ENCODE measurements at regions not wholly inside any gene's neighbourhood (a gene's known extent, or its start where the extent isn't known, plus 50 kb on each side); places are given as distances from the start of the nearest gene placed in this dataset.

DNA sequence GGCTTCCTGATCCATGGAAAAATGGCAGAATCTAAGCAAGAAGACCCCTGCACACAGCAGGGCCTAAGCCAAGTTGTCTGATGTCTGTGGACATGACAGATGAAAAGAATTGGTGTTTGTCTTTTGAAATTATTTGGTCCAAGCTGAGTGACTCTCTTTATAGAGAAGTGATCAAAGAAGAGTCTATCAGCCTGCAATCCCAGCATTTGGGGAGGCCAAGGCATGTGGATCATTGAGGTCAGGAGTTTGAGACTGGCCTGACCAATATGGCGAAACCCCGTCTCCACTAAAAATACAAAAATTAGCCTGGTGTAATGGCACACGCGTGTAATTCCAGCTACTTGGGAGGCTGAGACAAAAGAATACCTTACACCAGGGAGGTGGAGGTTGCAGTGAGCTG is 64.8 kb upstream of the TUNAR start:
- no peak for TF ChIP-seq CTCF (conservative IDR thresholded peaks at IDR 0.05)
- TF ChIP-seq ZFX (IDR thresholded peaks at IDR 0.05): no peak

Data from C4-2B (cell line).